ENCODE measurements at regions not wholly inside any gene's neighbourhood (a gene's known extent, or its start where the extent isn't known, plus 50 kb on each side); places are given as distances from the start of the nearest gene placed in this dataset.

DNA sequence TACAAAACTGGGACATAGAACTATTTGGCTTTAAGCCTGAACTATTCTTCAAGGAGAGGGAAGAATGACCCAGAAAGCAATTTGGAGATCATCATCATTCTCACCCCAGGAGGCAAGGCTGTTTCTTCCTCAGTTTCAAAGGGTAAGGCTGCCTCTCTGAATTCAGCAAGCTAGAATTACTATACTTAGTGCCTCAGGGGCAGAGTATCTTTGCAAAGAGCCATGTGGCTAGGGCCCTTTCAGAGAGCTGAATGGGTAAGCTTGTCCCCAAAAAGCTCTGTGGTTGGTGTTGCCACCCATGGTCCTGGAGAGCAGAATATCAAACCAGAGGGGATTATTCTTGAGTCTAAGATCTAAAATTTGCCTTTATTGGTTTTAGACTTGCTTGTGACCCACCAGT is 720.3 kb upstream of the ARPP21 start:
- no peak for DNase-seq
- TF ChIP-seq GATA1 (IDR thresholded peaks at IDR 0.05; ENCODE audit: low read depth, low read length) (no peak), POLR2A (IDR thresholded peaks at IDR 0.05; ENCODE audit: low read length) (no peak)

DNA sequence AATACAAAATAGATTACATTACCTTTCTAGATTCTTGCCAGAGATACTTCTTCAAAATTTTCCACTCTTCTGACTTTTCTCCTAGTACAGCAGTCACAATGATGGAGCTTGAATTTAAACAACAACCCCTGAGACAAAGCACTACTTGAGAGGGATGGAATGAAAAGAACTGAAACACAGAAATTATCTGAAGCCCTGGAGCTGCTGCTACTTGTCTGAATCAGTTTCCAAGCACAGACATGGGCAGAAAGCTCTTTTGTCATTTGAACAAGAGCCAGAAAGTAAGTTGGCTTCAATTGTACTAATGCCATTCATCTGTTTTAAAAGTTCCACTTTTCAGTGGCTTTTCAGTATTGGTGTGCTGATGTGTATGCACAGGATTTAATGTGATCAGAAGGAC is 718.5 kb upstream of the ARPP21 start:
- no peak for TF ChIP-seq POLR2A (IDR thresholded peaks at IDR 0.05; ENCODE audit: low read length)
- no peak for TF ChIP-seq GATA1 (IDR thresholded peaks at IDR 0.05; ENCODE audit: low read depth, low read length)

DNA sequence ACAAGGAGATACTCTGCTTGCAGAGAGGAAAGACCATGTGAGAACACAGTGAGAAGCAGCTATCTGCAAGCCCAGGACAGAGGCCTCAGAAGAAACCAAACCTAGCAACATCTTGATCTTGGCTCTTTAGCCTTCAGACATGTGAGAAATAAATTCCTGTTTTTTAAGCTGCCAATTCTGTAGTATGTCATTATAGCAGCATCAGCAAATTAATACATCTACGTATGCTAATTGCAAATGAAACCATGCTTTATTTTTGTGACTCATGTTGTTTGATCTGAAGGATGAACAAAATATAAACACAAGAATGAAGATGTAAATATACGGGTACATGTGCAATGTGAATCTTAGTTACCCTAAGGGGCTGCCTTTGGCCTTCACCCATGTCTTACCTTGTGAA is 714.4 kb upstream of the ARPP21 start:
- DNase-seq, result no peak
- TF ChIP-seq POLR2A (IDR thresholded peaks at IDR 0.05; ENCODE audit: low read length) (no peak), GATA1 (IDR thresholded peaks at IDR 0.05; ENCODE audit: low read depth, low read length) (no peak)

More for the DNA sequence above, 718.5 kb upstream of the ARPP21 start:
- DNase-seq, result no peak

DNA sequence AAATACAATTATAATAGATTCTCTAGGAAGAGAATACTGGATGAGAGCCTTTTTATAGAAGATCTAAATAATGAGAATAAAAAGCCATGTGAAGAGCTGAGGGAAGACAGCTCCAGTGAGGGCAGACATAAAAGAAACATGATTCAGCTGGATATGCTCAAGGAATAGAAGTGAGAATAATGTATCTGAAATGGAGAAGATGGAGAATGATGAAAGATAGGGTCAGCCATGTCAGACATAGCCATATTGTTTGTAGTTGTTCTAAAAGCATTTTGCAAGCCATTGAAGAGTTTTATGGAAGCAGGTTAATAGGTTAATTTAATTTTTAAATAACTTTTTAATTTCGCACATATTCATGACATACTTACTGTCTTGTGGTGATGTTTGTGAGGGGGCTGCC is 713.5 kb upstream of the ARPP21 start:
- DNase-seq, result no peak
- no peak for TF ChIP-seq POLR2A (IDR thresholded peaks at IDR 0.05; ENCODE audit: low read length)
- TF ChIP-seq GATA1 (IDR thresholded peaks at IDR 0.05; ENCODE audit: low read depth, low read length), result no peak

DNA sequence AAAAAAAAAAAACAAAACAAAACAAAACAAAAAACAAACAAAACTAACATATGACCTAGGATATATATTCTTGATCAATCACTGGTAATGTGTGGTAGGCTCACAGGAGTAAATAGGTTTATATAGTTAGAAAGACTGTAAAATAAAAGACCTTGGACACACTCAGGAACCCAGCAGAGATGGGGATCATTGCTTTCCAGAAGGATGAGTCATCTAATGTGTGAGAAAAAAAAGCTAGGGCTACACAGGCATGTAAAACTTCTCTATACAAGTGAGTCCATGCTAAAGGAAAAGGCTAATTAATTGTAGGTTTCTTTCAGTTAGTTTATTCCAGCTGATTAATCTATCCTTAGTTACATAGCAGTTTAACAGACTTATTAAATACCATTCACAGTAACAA is 710.3 kb upstream of the ARPP21 start:
- TF ChIP-seq POLR2A (IDR thresholded peaks at IDR 0.05; ENCODE audit: low read length), result no peak
- no peak for TF ChIP-seq GATA1 (IDR thresholded peaks at IDR 0.05; ENCODE audit: low read depth, low read length)
- DNase-seq, result no peak

DNA sequence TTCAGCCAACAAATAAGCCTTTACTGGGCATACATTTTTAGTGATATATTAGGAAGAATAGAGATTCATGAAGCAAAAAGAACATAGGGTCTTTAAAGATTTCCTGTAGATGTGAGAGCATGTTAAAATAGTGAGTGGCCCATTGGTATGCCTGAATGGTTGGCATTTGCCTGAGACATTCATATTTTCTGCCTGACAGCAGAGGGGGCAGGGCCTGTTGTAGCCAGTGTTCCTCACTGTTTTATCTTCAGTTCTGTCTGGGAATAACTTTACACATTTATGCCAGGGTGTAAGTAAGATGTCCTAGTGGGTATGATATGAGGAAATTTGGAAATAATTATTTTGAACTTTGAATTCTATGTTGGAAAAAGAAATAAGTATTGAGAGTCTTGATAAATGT is 704.7 kb upstream of the ARPP21 start:
- TF ChIP-seq POLR2A (IDR thresholded peaks at IDR 0.05; ENCODE audit: low read length) (no peak), GATA1 (IDR thresholded peaks at IDR 0.05; ENCODE audit: low read depth, low read length) (no peak)
- no peak for DNase-seq

DNA sequence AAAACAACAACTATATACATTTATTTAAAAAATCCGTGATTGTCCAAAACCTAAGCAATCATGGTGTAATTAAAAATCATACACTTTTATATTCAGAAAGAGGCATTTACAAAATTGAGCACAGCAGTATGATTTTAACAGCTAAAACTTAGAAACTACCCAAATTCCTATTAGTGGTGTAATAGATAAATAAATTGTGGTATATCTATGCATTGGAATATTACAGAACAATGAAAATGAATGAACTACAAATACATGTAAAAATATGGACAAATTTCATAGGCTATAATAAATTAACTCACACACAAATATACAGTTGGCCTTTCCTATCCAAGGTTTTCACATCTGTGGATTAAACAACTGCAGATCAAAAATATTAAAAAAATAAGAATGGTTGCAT is 700.5 kb upstream of the ARPP21 start:
- DNase-seq, result no peak
- TF ChIP-seq POLR2A (IDR thresholded peaks at IDR 0.05; ENCODE audit: low read length), result no peak
- TF ChIP-seq GATA1 (IDR thresholded peaks at IDR 0.05; ENCODE audit: low read depth, low read length), result no peak

DNA sequence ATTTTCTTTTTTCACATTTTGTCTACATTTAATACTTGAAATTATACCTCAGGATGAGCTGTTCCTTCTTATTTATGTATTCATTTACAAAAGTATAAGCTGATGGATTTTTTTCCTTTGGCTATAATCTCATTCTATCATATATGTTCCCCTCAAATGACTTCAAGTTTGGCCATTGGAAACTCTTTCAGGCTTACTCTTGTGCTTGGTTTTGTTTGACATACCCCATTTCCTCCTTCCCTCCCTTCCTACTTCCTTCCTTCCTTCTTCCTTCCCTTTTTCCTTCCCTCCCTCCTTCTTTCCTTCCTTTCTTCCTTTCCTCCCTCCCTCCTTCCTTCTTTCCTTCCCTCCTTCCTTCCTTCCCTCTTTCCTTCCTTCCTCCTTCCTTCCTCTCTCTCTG is 697.1 kb upstream of the ARPP21 start:
- TF ChIP-seq GATA1 (IDR thresholded peaks at IDR 0.05; ENCODE audit: low read depth, low read length) (no peak), POLR2A (IDR thresholded peaks at IDR 0.05; ENCODE audit: low read length) (no peak)
- no peak for DNase-seq

DNA sequence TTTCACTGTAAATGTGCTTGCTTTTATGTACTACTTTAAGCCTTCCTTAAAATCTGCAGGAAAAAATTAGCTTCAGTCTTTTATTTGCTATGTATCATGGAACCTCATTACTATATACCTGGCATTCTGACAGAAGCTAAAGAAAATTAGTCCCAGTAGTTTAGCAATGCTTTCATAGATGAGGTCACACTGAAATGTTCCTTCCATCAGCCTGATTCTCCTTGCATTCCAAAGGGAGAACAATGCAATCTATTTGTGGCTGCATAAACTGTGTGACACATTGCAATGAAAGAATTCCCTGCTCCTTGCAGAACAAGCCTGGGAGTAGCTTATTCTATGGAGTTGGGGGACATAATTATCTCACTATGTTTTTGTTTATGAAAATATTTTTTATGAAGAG is 691.5 kb upstream of the ARPP21 start:
- no peak for DNase-seq

DNA sequence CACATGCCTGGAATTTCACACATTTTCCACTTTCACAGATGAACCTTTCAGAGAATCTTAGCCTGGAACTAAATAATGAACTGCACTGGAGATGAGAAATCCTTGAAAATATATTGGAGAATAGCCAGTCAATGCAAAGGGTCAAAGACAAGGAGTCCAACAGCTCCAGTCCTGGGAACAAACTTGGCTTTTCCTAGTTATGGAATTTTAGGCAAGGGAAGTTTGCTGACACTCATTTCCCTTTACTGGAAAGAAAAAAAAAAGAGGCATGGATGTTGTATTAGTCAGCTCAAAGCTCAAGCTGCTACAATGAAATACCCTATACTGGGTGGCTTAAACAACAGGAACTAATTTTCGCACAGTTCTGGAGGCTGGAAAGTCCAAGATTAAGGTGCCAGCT is 690.8 kb upstream of the ARPP21 start:
- DNase-seq, result no peak
- no peak for TF ChIP-seq POLR2A (IDR thresholded peaks at IDR 0.05; ENCODE audit: low read length)
- TF ChIP-seq GATA1 (IDR thresholded peaks at IDR 0.05; ENCODE audit: low read depth, low read length), result no peak

More for the DNA sequence above, 691.5 kb upstream of the ARPP21 start:
- TF ChIP-seq GATA1 (IDR thresholded peaks at IDR 0.05; ENCODE audit: low read depth, low read length) (no peak), POLR2A (IDR thresholded peaks at IDR 0.05; ENCODE audit: low read length) (no peak)

DNA sequence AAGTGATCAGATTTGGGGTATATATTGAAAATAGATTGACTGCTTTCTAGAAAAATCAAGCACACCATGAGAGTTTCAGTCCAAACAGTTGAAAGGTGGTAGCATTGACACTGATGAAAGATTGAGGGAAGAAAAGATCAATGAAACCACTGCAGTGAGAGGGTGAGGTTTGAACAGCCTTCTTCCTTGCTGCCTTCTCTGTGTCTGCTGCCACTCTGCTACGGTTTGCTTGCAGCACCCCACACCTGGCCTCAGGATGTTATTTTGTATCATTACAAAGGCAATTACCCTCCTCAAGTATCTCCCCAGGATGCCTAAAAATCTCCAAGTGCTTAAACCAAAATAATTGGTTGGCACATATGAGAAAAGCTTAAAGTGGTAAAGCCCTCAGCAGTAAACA is 683.6 kb upstream of the ARPP21 start:
- no peak for TF ChIP-seq POLR2A (IDR thresholded peaks at IDR 0.05; ENCODE audit: low read length)
- DNase-seq, result no peak

DNA sequence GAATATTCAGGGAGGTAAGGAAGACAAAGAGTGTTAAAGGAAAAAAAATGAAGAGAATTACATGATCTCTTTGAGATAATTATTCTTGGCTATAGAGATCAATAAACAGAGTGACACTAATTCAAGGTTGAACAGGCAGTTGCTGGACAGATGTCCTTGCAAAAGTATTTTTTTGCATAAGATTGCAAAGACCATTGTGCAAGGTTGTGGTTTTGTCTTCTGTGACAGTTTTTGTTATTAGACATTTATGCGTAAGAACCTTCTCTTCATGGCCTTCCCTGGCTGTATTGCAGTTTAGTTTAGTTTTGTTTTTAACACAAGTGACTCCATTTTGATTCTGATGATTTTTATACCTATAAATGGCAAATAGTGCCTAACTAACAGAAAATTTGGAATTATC is 682.8 kb upstream of the ARPP21 start:
- DNase-seq, result no peak
- TF ChIP-seq GATA1 (IDR thresholded peaks at IDR 0.05; ENCODE audit: low read depth, low read length) (no peak), POLR2A (IDR thresholded peaks at IDR 0.05; ENCODE audit: low read length) (no peak)

DNA sequence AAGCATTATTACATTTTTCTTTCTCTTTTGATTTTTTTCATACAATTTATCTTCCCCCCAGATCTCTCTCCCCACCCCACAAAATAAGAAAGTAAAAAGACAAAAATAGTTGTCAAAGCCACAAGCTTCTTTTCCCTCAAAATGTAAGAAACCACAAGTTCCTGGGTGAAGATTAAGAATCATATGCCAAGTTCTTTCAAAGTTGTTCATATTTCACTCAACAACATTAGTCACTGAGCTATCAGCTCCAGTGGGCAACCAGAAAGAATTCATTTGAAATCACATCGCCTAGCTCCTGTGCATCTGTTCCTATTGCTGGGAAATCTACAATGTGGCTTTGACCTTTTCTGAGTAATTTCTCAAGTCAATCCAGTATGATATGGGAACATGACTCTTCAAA is 681.6 kb upstream of the ARPP21 start:
- TF ChIP-seq GATA1 (IDR thresholded peaks at IDR 0.05; ENCODE audit: low read depth, low read length) (no peak), POLR2A (IDR thresholded peaks at IDR 0.05; ENCODE audit: low read length) (no peak)
- no peak for DNase-seq

DNA sequence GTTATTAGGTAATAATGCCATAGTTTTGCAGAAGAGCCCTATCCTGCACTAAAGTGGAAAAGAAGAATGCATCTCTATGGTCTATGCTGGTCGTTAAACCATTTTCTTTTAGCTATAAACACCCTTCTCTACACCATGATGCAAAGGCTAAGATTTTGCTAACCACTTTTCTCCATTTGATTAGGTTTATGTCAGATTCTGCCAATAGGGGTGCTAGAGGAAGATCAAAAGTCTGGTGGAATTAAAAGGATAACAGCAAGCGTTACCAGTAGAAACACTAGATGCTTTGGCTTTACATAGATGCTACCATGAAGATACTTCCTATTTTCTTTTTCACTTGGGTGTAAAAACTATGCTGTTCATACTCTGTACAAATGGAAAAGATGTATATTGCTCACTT is 669.8 kb upstream of the ARPP21 start:
- TF ChIP-seq POLR2A (IDR thresholded peaks at IDR 0.05; ENCODE audit: low read length) (no peak), GATA1 (IDR thresholded peaks at IDR 0.05; ENCODE audit: low read depth, low read length) (no peak)

DNA sequence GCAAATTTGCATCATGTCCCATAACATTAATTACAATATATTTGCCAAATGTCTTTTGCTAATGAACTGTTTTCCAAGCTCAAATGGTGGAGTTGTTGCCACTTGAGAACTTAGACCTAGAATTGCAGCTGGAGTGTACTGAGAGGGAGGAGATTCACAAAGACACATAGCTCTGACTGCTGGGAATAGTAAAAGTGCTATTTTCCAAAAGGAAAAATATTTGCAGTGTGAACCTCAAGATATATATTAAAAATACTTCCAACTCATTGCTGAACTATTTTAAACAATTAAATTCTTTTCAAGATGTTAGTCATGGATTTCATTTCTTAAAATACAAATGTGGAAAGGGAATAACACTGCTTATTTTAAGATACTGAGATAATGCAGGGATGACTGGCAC is 666.8 kb upstream of the ARPP21 start:
- no peak for TF ChIP-seq GATA1 (IDR thresholded peaks at IDR 0.05; ENCODE audit: low read depth, low read length)
- TF ChIP-seq POLR2A (IDR thresholded peaks at IDR 0.05; ENCODE audit: low read length), result no peak
- no peak for DNase-seq

More for the DNA sequence above, 669.8 kb upstream of the ARPP21 start:
- DNase-seq, result no peak

DNA sequence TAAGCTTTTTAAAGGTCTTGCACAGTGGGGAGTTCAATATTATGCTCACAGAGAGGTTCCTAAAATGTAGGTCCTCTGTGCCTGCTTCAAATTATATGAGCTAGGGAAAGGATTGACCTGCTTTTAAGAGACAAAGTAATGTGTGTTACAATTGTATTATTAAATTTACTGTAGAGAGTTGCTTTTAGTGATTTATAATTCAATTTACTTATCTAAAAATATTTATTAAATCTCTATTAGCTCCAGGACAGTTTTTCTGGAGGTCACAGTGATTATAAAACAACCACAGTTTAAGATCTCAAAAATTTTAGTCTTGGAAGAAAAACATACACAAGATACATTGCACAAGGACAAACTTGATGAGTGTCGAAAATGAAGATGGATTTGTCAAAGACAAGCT is 665.7 kb upstream of the ARPP21 start:
- no peak for TF ChIP-seq GATA1 (IDR thresholded peaks at IDR 0.05; ENCODE audit: low read depth, low read length)
- no peak for TF ChIP-seq POLR2A (IDR thresholded peaks at IDR 0.05; ENCODE audit: low read length)
- no peak for DNase-seq
